ENCODE measurements at regions not wholly inside any gene's neighbourhood (a gene's known extent, or its start where the extent isn't known, plus 50 kb on each side); places are given as distances from the start of the nearest gene placed in this dataset.

DNA sequence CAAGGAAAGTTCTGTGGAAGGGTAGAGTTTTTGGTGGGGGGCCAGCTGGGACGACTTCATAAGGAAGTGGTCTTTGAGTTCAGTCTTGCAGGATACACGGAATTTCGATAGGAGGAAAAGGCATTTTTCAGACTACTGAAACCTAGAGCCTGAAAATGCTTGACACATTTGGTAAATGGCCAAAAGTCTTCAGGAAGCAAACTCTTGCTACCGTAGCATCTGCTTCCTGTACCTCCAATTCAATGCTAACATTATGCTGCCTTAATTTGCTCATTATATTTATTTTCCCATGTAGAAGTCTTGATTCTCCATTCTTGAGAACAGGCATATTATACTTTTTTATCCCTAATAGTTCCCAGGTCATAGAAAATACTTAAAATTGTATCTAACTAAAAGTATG lies 129.3 kb upstream of the MED13 start:
- TF ChIP-seq CTCF (IDR thresholded peaks at IDR 0.05; ENCODE audit: extremely low read depth, missing control alignments): no peak
- DNase-seq (ENCODE audit: low spot score): no peak

GRCh38 chr17:62193249-62193648 lies 128.2 kb upstream of the MED13 start:
- DNase-seq (ENCODE audit: low spot score): no peak
- no peak for TF ChIP-seq CTCF (IDR thresholded peaks at IDR 0.05; ENCODE audit: extremely low read depth, missing control alignments)

DNA sequence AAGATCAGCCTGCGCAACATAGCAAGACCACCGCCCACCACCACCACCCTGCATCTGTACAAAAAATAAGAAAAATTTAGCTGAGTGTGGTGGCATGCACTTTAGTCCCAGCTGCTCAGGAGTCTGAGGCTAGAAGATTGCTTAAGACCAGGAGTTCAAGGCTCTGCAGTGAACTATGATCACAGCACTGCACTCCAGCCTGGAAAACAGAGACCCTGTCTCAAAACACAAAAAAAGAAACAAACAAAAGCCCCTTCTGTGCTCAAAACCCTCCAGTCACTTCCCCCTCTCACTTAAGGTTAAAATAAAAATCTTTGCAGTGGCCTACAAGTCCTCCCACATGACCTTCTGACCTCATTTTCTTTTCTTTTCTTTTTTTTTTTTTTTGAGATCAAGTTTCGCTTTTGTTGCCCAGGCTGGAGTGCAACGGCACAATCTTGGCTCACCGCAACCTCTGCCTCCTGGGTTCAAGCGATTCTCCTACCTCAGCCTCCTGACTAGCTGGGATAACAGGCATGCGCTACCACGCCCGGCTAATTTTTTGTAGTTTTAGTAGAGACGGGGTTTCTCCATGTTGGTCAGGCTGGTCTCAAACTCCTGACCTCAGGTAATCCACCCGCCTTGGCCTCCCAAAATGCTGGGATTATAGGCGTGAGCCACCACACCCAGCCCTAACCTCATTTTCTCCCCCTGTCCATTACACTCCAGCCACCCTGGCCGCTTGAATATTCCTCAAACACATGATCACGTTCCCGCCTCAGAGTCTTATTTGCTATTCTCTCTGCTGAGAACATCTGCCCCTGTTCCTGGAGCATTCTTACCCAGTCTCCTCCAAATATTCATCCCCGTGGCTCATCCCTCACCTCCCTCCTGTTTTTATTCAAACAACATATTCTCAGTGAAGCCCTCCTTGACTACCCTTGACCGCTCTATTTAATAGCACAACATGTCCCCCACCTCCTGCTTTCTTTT lies 126.6 kb upstream of the MED13 start:
- no peak for DNase-seq (ENCODE audit: low spot score)
- TF ChIP-seq CTCF (IDR thresholded peaks at IDR 0.05; ENCODE audit: extremely low read depth, missing control alignments): no peak

DNA sequence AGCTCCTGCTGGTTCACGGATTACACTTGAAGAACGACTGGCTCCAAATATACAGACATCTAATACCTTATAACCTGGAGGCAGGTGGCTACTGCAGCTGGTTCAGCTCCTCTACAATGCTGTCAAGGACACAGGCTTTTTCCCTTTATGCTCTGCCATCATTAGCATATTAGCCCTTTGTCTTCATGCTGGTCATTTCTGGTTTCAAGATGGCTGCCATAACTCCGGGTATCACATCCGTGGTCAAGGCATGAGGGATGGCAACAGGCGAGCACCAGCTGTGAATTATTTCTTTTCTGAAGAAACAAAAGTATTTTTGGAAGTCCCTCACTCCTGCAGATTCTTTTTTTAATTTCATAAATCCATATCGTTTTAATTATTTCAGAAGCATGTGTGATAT lies 124.3 kb upstream of the MED13 start:
- DNase-seq (ENCODE audit: low spot score): no peak
- no peak for TF ChIP-seq CTCF (IDR thresholded peaks at IDR 0.05; ENCODE audit: extremely low read depth, missing control alignments)

DNA sequence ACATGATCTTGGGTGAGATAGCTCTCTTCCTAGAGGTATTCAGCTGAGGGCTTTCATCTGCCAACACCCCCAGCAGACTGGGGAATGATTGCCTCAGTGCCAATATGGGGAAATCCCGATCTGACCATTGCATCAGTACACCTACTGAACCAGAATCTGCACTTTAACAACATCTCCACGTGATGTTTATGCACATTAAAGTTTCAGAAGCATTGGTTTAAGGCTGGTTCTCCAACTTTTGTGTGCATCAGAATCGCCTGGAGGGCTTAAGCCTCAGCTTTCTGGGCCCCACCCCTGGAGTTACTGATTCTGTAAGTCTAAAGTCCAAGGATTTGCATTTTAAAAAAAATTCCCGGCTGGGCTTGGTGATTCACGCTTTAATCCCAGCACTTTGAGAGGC lies 123.6 kb upstream of the MED13 start:
- no peak for DNase-seq (ENCODE audit: low spot score)
- no peak for TF ChIP-seq CTCF (IDR thresholded peaks at IDR 0.05; ENCODE audit: extremely low read depth, missing control alignments)

DNA sequence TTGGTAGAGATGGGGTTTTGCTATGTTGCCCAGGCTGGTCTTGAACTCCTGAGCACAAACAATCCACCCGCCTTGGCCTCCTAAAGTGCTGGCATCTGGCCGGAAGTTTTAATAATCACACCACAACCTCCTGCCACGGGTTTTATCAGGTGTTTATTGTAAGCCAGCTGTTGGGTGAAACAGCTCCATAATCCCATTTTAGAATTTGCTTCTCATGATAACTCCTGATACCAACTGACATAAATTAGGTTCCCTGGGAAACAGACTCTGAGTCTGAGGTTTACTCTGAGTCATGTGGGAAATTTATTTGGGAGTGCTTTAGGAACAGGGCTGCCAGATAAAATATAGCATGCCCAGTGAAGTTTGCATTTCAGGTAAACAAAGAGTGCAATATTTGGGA lies 122.6 kb upstream of the MED13 start:
- no peak for DNase-seq (ENCODE audit: low spot score)
- no peak for TF ChIP-seq CTCF (IDR thresholded peaks at IDR 0.05; ENCODE audit: extremely low read depth, missing control alignments)

- DNase-seq (ENCODE audit: low spot score): no peak
- no peak for TF ChIP-seq CTCF (IDR thresholded peaks at IDR 0.05; ENCODE audit: extremely low read depth, missing control alignments)
These were observed 121.8 kb upstream of the MED13 start for GRCh38 chr17:62186841-62187240.
